ENCODE measurements at regions not wholly inside any gene's neighbourhood (a gene's known extent, or its start where the extent isn't known, plus 50 kb on each side); places are given as distances from the start of the nearest gene placed in this dataset.

DNA sequence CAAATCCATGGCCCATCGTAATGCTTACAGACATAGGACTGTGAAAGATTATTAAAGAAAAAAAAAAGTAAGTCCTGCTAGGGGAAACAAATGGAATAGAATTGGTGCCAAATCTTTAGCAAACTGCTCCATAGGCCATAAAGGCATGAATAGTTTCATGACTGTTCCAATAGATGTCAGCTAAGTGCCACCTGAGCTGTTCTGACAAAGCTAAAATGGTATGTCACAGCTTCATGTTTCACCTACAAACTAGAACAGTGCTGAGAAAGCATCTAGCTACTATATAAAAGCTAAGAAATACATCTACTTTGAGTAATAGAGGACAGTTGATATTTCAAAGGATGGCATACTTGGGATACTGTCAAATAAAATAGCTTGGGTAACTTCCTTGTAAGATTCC lies 771.6 kb upstream of the CA10 start:
- H3K36me3 ChIP-seq (ENCODE audit: control insufficient read depth, insufficient read depth, low read length), result no peaks in the 10 kb centered on the region
- ATAC-seq (no peak), DNase-seq (ENCODE audit: low read depth, low spot score) (no peak)
- H3K27me3 ChIP-seq (ENCODE audit: control insufficient read depth, insufficient read depth, low read length), result no peaks in the 10 kb centered on the region
- TF ChIP-seq SIN3A (IDR thresholded peaks at IDR 0.05; ENCODE audit: borderline replicate concordance, insufficient read depth, low read depth, low read length), result no peak
- H3K27ac ChIP-seq (ENCODE audit: low read length), result no peak overlapping the region
- in situ Hi-C loops (cut with HindIII; ENCODE audit: low pct_unique_long_range_greater_than_20kb, low sequenced_read_pairs) (no loop called here), intact Hi-C loops (cut with micrococcal nuclease; ENCODE audit: unreplicated experiment) (no loop called here)
- 0 out of 2 replicates have a peak, but pooled peaks cover 4% of the 10 kb centered on the region for H3K9me3 ChIP-seq (ENCODE audit: control insufficient read depth, insufficient read depth, low read depth, low read length)
- ChIA-PET CTCF (no interaction called here), POLR2A (no interaction called here)
- BruUV-seq (replicated peaks), result no TSS peak
- H3K4me3 ChIP-seq (ENCODE audit: low read depth in 2 of 2, low read length in 2 of 2), result no peak overlapping the region
- no peaks in the 10 kb centered on the region for H3K4me1 ChIP-seq (ENCODE audit: control insufficient read depth, insufficient read depth, low read length)

DNA sequence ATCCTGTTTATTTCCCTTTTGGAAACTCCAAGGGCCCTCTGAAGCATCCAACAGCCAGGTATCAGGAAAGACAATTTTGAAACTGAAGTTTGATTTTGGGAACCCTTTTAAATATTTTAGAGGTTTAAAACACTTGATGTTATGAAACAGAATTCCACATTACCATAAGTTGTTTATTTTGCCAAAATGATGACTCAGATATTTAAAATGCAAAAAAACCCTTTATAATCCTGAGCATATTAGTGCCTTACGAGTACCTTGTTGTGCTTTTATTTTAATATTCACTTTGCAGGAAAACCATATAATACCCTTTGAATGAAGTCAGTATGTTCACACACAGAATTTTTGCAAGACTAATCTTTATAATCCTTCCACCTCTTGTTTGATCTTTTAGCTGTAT lies 765.1 kb upstream of the CA10 start:
- TF ChIP-seq SIN3A (IDR thresholded peaks at IDR 0.05; ENCODE audit: borderline replicate concordance, insufficient read depth, low read depth, low read length) (no peak), TCF7L2 (IDR thresholded peaks at IDR 0.05; ENCODE audit: low read depth, low read length) (no peak), POLR2AphosphoS5 (IDR thresholded peaks at IDR 0.05; ENCODE audit: low read depth, low read length) (no peak)
- TF ChIP-seq, protein P1, sequence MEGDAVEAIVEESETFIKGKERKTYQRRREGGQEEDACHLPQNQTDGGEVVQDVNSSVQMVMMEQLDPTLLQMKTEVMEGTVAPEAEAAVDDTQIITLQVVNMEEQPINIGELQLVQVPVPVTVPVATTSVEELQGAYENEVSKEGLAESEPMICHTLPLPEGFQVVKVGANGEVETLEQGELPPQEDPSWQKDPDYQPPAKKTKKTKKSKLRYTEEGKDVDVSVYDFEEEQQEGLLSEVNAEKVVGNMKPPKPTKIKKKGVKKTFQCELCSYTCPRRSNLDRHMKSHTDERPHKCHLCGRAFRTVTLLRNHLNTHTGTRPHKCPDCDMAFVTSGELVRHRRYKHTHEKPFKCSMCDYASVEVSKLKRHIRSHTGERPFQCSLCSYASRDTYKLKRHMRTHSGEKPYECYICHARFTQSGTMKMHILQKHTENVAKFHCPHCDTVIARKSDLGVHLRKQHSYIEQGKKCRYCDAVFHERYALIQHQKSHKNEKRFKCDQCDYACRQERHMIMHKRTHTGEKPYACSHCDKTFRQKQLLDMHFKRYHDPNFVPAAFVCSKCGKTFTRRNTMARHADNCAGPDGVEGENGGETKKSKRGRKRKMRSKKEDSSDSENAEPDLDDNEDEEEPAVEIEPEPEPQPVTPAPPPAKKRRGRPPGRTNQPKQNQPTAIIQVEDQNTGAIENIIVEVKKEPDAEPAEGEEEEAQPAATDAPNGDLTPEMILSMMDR (IDR thresholded peaks at IDR 0.05), result no peak
- TF ChIP-seq, protein P2, sequence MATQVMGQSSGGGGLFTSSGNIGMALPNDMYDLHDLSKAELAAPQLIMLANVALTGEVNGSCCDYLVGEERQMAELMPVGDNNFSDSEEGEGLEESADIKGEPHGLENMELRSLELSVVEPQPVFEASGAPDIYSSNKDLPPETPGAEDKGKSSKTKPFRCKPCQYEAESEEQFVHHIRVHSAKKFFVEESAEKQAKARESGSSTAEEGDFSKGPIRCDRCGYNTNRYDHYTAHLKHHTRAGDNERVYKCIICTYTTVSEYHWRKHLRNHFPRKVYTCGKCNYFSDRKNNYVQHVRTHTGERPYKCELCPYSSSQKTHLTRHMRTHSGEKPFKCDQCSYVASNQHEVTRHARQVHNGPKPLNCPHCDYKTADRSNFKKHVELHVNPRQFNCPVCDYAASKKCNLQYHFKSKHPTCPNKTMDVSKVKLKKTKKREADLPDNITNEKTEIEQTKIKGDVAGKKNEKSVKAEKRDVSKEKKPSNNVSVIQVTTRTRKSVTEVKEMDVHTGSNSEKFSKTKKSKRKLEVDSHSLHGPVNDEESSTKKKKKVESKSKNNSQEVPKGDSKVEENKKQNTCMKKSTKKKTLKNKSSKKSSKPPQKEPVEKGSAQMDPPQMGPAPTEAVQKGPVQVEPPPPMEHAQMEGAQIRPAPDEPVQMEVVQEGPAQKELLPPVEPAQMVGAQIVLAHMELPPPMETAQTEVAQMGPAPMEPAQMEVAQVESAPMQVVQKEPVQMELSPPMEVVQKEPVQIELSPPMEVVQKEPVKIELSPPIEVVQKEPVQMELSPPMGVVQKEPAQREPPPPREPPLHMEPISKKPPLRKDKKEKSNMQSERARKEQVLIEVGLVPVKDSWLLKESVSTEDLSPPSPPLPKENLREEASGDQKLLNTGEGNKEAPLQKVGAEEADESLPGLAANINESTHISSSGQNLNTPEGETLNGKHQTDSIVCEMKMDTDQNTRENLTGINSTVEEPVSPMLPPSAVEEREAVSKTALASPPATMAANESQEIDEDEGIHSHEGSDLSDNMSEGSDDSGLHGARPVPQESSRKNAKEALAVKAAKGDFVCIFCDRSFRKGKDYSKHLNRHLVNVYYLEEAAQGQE (IDR thresholded peaks at IDR 0.05; ENCODE audit: insufficient read depth in 1 of 2, low read depth in 2 of 2, low read length in 1 of 2), result no peak
- H3K27me3 ChIP-seq (ENCODE audit: control insufficient read depth, insufficient read depth, low read length), result no peaks in the 10 kb centered on the region
- ChIA-PET CTCF (no interaction called here), POLR2A (no interaction called here)
- no peaks in the 10 kb centered on the region for H3K4me1 ChIP-seq (ENCODE audit: control insufficient read depth, insufficient read depth, low read length)
- no peaks in the 10 kb centered on the region for H3K36me3 ChIP-seq (ENCODE audit: control insufficient read depth, insufficient read depth, low read length)
- no peaks in the 10 kb centered on the region for H3K9me3 ChIP-seq (ENCODE audit: control insufficient read depth, insufficient read depth, low read depth, low read length)
- no peak overlapping the region for H3K4me3 ChIP-seq (ENCODE audit: low read depth in 2 of 2, low read length in 2 of 2)
- intact Hi-C loops (cut with micrococcal nuclease; ENCODE audit: unreplicated experiment) (no loop called here), in situ Hi-C loops (cut with HindIII; ENCODE audit: low pct_unique_long_range_greater_than_20kb, low sequenced_read_pairs) (no loop called here)
- no peak for DNase-seq (ENCODE audit: low read depth, low spot score)
- H3K27ac ChIP-seq (ENCODE audit: low read length), result no peak overlapping the region
- ATAC-seq, result no peak
- no TSS peak for BruUV-seq (replicated peaks)

DNA sequence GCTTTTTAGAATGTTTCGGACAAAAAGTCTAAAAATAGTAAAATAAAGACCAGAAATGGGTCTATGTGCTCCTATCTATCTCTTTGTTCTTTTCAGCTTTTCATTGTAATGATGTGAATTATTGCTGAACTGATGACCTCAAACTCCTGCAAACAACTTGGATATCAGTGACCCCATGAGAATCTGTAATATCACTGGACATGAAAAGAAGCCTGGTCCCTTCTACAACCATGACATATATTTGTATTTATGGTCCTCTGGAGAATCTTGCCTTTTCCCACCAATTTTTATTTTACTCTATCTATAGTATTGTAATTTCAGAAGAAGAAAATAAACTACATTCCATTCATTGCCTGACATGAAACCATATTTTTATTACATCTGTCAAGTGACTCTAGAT lies 740.7 kb upstream of the CA10 start:
- no peaks in the 10 kb centered on the region for H3K27me3 ChIP-seq (ENCODE audit: control insufficient read depth, insufficient read depth, low read length)
- ChIA-PET POLR2A (no interaction called here), CTCF (interaction anchor here (0.6 kb wide), 1 partner anchor 1226 kb away, joined by 7 read pairs; no protein-coding TSS in a partner anchor)
- ATAC-seq, result no peak
- no peak overlapping the region for H3K27ac ChIP-seq (ENCODE audit: low read length)
- BruUV-seq (replicated peaks), result no TSS peak
- H3K9me3 ChIP-seq (ENCODE audit: control insufficient read depth, insufficient read depth, low read depth, low read length), result 0 out of 2 replicates have a peak, but pooled peaks cover 3% of the 10 kb centered on the region
- no peaks in the 10 kb centered on the region for H3K4me1 ChIP-seq (ENCODE audit: control insufficient read depth, insufficient read depth, low read length)
- intact Hi-C loops (cut with micrococcal nuclease; ENCODE audit: unreplicated experiment), result no loop called here
- in situ Hi-C loops (cut with HindIII; ENCODE audit: low pct_unique_long_range_greater_than_20kb, low sequenced_read_pairs), result no loop called here
- H3K4me3 ChIP-seq (ENCODE audit: low read depth in 2 of 2, low read length in 2 of 2), result no peak overlapping the region
- TF ChIP-seq, protein P2 (IDR thresholded peaks at IDR 0.05; ENCODE audit: insufficient read depth in 1 of 2, low read depth in 2 of 2, low read length in 1 of 2), result no peak
- no peak for TF ChIP-seq POLR2AphosphoS5 (IDR thresholded peaks at IDR 0.05; ENCODE audit: low read depth, low read length)
- TF ChIP-seq, protein P1 (IDR thresholded peaks at IDR 0.05), result no peak
- no peak for TF ChIP-seq SIN3A (IDR thresholded peaks at IDR 0.05; ENCODE audit: borderline replicate concordance, insufficient read depth, low read depth, low read length)
- no peak for TF ChIP-seq TCF7L2 (IDR thresholded peaks at IDR 0.05; ENCODE audit: low read depth, low read length)
- DNase-seq (ENCODE audit: low read depth, low spot score), result no peak
- no peaks in the 10 kb centered on the region; the same call in 1 of the 2 replicates for H3K36me3 ChIP-seq (ENCODE audit: control insufficient read depth, insufficient read depth, low read length)

All from Panc1 (cell line).